Heart left ventricle (tissue), 16 donors: ENCODE measurements at regions not wholly inside any gene's neighbourhood (a gene's known extent, or its start where the extent isn't known, plus 50 kb on each side); places are given as distances from the start of the nearest gene placed in this dataset.
"Not testable (repeated sequence)": the region's sequence is repeated elsewhere in the genome, so short reads cannot be mapped to it uniquely, and the experiment has no call there.

Experiments used
- ATAC-seq, 4 donors: fragments of 200-7000 bp; cut with Tn5 transposase; one replicate each; pipeline ENCODE4 v1.9.1; 2020 to 2022; ENCODE audit warnings: moderate library complexity in 4 of 4, mild to moderate bottlenecking in 3 of 4, moderate number of reproducible peaks in 1 of 4
- DNase-seq, 5 donors: peaks; one replicate each; pipeline ENCODE4 v3.0.0-alpha.2; 2020
- H3K27ac ChIP-seq, 12 donors: fragments of 200-600 bp; sonication (generic) in 4 of 12; one replicate each; pipeline versions ENCODE4 v1.5.0 to v1.8.0; 2016 to 2022; ENCODE audit warnings: mild to moderate bottlenecking in 2 of 12
- H3K27me3 ChIP-seq, 9 donors: fragments of 200-600 bp; sonication (generic) in 2 of 9; one replicate each; pipeline versions ENCODE4 v1.5.1 to v1.8.0; 2016 to 2022; ENCODE audit warnings: mild to moderate bottlenecking in 3 of 9
- H3K36me3 ChIP-seq, 9 donors: fragments of 200-600 bp; sonication (generic) in 2 of 9; one replicate each; pipeline versions ENCODE4 v1.5.0 to v1.8.0; 2018 to 2022; ENCODE audit warnings: mild to moderate bottlenecking in 2 of 9
- H3K4me1 ChIP-seq, 12 donors: fragments of 200-600 bp; sonication (generic) in 4 of 12; one replicate each; pipeline versions ENCODE4 v1.5.0 to v1.8.0; 2016 to 2022; ENCODE audit warnings: mild to moderate bottlenecking in 3 of 12
- H3K4me3 ChIP-seq, 12 donors: fragments of 200-600 bp; sonication (generic) in 4 of 12; one replicate each; pipeline versions ENCODE4 v1.5.0 to v1.8.0; 2017 to 2022; ENCODE audit warnings: mild to moderate bottlenecking in 9 of 12, moderate library complexity in 4 of 12
- H3K9me3 ChIP-seq, 12 donors: fragments of 200-600 bp; sonication (generic) in 4 of 12; one replicate each; pipeline versions ENCODE4 v1.5.0 to v1.8.0; 2016 to 2022; ENCODE audit warnings: mild to moderate bottlenecking in 1 of 12
- POLR2A ChIP-seq, 2 donors: fragments of 450-650 bp; IDR thresholded peaks; one replicate each; pipeline ENCODE4 v1.6.1; 2017; ENCODE audit warnings: antibody characterized with exemption in 2 of 2, mild to moderate bottlenecking in 2 of 2, moderate library complexity in 2 of 2
- WGBS, 4 donors: extraction: QIAGEN DNeasy Blood & Tissue Kit in 2 of 4; methylation state at CpG; one replicate each; pipeline versions ENCODE4 v1.1.5 to v1.1.7; 2013 to 2018; 5-methylcytosine and 5-hydroxymethylcytosine counted together
- intact Hi-C, 10 donors: fragments of 100-400 bp; cut with DNase I; formaldehyde crosslinking; loops; one replicate each; pipeline versions ENCODE4 v1.11.1 to v1.14.2; 2022
- TF ChIP-seq, protein P1 (sequence below), 12 donors: fragments of 200-600 bp; sonication (generic) in 4 of 12; IDR thresholded peaks; one replicate each; pipeline versions ENCODE4 v1.5.0 to v1.8.0; 2018 to 2022; ENCODE audit warnings: antibody characterized with exemption in 12 of 12, mild to moderate bottlenecking in 5 of 12
- donor health status: ischemic (EF 13 %, LVEDD 7.1; RV severe dilation, severe dysfunction).
- donor health status: healthy with polysubstance abuse.
- donor health status: DM: no; HTN: yes; CAD: no.
- donor health status: DM: no; HTN: no; CAD: no.
- donor health status: ischemic (EF 25% LVEDD 6.9; RV normal size, moderate dysfunction).
- donor health status: ischemic (EF 25% LVEDD 5.7; RV mildly dilated, moderate dysfunction).
- donor health status: healthy.
- donor health status: DM: yes; HTN: yes; CAD: no.
- donor health status: ischemic (EF 35%, LVEDD 5.7; RV mildly dilated, moderate dysfunction).
- donor health status: nonischemic (EF 11% LVEDD 7.7; RV severe dilation, severe dysfunction).
- donor health status: DM: yes; HTN: yes; CAD: no.
- donor health status: PGD.
- donor health status: ischemic (EF 29% LVEDD 5.4; RV normal size, mild dysfunction).
- donor health status: nonischemic (EF 23%, LVEDD 6.1; RV moderate dilation, normal function).

- no peak for DNase-seq
- 90 to 91% (median 91%) methylated on average over 5 of the region's 5 CpGs for WGBS, 4 donors
- intact Hi-C loops: loop anchor here in 1 of 10 donors (10.0 kb wide), 1 partner anchor 499 kb away; the partner anchor contains the start of gene NRP1
- no peaks in the 10 kb centered on the region for H3K27me3 ChIP-seq
- TF ChIP-seq, protein P1, sequence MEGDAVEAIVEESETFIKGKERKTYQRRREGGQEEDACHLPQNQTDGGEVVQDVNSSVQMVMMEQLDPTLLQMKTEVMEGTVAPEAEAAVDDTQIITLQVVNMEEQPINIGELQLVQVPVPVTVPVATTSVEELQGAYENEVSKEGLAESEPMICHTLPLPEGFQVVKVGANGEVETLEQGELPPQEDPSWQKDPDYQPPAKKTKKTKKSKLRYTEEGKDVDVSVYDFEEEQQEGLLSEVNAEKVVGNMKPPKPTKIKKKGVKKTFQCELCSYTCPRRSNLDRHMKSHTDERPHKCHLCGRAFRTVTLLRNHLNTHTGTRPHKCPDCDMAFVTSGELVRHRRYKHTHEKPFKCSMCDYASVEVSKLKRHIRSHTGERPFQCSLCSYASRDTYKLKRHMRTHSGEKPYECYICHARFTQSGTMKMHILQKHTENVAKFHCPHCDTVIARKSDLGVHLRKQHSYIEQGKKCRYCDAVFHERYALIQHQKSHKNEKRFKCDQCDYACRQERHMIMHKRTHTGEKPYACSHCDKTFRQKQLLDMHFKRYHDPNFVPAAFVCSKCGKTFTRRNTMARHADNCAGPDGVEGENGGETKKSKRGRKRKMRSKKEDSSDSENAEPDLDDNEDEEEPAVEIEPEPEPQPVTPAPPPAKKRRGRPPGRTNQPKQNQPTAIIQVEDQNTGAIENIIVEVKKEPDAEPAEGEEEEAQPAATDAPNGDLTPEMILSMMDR (IDR thresholded peaks at IDR 0.05): no peak
- no peaks in the 10 kb centered on the region for H3K36me3 ChIP-seq
- peaks cover 0 to 3% (median 0%) of the 10 kb centered on the region in 12 donors for H3K4me1 ChIP-seq
- no peak overlapping the region for H3K27ac ChIP-seq
- ATAC-seq: no peak
- no peaks in the 10 kb centered on the region for H3K9me3 ChIP-seq
- no peak overlapping the region for H3K4me3 ChIP-seq
Measured at GRCh38 chr10:33833566-33833965, 499.1 kb upstream of the NRP1 start.

DNA sequence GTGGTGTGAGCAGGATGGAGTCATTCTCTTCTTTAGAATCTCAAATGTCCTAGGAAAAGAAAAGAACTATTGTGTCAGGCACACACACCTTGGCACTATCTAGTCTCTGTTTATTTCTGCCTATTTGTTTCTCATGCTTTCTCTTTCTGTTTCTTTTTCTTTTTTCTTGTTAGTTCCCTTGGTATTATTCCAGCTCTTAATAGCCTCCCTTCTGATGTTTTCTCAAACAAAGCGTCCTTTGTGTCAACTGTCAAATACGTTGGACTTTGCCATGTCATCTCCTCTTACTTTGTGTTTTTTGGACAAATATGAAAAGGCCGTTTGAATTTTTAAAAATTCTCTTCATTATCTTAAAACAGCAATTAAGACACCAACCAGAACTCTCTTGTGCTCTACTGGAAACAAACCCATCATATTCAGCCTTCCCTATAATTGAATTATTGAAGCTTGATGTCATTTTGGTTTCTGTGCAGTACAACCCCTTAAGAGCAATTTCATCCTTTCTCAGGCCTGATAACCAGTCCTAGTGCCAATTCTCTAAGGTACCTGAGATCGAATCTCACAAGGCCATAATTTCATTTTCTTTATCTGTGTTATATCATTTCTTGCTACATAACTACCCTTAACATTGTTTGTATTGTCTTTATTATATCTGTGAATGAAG is 497.8 kb upstream of the NRP1 start:
- TF ChIP-seq, protein P1 (IDR thresholded peaks at IDR 0.05): no peak
- TF ChIP-seq POLR2A (IDR thresholded peaks at IDR 0.05): no peak
- DNase-seq (no peak), ATAC-seq (no peak)
- Histone ChIP-seq H3K4me1 (no peaks in the 10 kb centered on the region), H3K4me3 (no peak overlapping the region), H3K27ac (no peak overlapping the region), H3K27me3 (no peaks in the 10 kb centered on the region), H3K36me3 (no peaks in the 10 kb centered on the region), H3K9me3 (no peaks in the 10 kb centered on the region)
- WGBS, 4 donors: 69 to 80% (median 77%) methylated on average over 4 of the region's 4 CpGs
- intact Hi-C loops: loop anchor here in 1 of 10 donors (10.0 kb wide), 1 partner anchor 497 kb away; the partner anchor contains the start of gene NRP1

- ATAC-seq: no peak
Measured at GRCh38 chr10:33831591-33831990, 497.1 kb upstream of the NRP1 start.

DNA sequence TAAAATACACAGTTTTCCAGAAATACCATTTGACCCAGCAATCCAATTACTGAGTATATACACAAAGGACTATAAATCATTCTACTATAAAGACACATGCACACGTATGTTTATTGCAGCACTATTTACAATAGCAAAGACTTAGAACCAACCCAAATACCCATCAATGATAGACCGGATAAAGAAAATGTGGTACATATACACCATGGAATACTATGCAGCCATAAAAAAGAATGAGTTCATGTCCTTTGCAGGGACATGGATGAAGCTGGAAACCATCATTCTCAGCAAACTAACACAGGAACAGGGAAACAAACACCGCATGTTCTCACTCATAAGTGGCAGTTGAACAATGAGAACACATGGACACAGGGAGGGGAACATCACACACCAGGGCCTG is 495.4 kb upstream of the NRP1 start:
- WGBS, 4 donors: 94 to 96% (median 95%) methylated on average over 3 of the region's 3 CpGs
- not testable (repeated sequence) for DNase-seq, H3K4me3 ChIP-seq, H3K27me3 ChIP-seq, H3K9me3 ChIP-seq, H3K4me1 ChIP-seq, H3K27ac ChIP-seq, H3K36me3 ChIP-seq, ATAC-seq
- intact Hi-C loops: loop anchor here in 1 of 10 donors (10.0 kb wide), 1 partner anchor 495 kb away; the partner anchor contains the start of gene NRP1

More at GRCh38 chr10:33831591-33831990, 497.1 kb upstream of the NRP1 start:
- 83 to 91% (median 88%) methylated on average over 2 of the region's 2 CpGs for WGBS, 4 donors
- Histone ChIP-seq H3K9me3 (no peaks in the 10 kb centered on the region), H3K4me1 (no peaks in the 10 kb centered on the region), H3K4me3 (no peak overlapping the region), H3K27me3 (no peaks in the 10 kb centered on the region), H3K36me3 (no peaks in the 10 kb centered on the region), H3K27ac (no peak overlapping the region)
- intact Hi-C loops: loop anchor here in 1 of 10 donors (10.0 kb wide), 1 partner anchor 497 kb away; the partner anchor contains the start of gene NRP1
- no peak for TF ChIP-seq POLR2A (IDR thresholded peaks at IDR 0.05)
- TF ChIP-seq, protein P1 (IDR thresholded peaks at IDR 0.05): no peak
- no peak for DNase-seq

DNA sequence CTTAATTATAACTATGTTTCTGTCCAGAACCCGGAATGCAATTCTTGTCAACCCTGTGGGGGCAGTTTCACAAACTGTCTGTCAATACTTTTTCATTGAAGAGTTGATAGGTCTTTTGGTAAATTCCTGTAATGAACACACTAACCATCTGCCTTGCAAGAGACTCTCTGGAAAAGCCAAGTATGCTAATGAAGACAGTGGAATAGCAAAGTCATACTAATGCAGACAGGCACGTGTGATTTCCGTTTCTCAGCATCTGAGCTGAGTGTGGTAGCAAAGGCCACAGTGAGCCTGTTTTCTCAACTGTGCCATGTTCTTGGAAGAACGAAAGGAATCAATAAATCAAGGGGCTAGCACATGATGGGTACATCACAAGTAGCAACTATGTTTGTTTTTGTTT is 494.1 kb upstream of the NRP1 start:
- Histone ChIP-seq H3K36me3 (no peaks in the 10 kb centered on the region), H3K27ac (no peak overlapping the region), H3K4me1 (no peaks in the 10 kb centered on the region), H3K9me3 (no peaks in the 10 kb centered on the region), H3K4me3 (no peak overlapping the region), H3K27me3 (no peaks in the 10 kb centered on the region)
- DNase-seq (no peak), ATAC-seq (no peak)
- TF ChIP-seq, protein P1 (IDR thresholded peaks at IDR 0.05): no peak
- TF ChIP-seq POLR2A (IDR thresholded peaks at IDR 0.05): no peak
- 93 to 94% (median 93%) methylated on average over 4 of the region's 4 CpGs for WGBS, 4 donors
- intact Hi-C loops: no loop called here
